PC-3 (cell line): ENCODE measurements at regions not wholly inside any gene's neighbourhood (a gene's known extent, or its start where the extent isn't known, plus 50 kb on each side); places are given as distances from the start of the nearest gene placed in this dataset.

Experiments used
- CTCF ChIP-seq: fragments of 300-600 bp; sonication (generic); conservative IDR thresholded peaks from 2 replicates; pipeline ENCODE4 v1.5.1; 2017; ENCODE audit warnings: antibody characterized with exemption, low read depth, mild to moderate bottlenecking, low read length
- EZH2 ChIP-seq: fragments of 300-600 bp; sonication (generic); IDR thresholded peaks from one replicate; pipeline ENCODE4 v1.6.1; 2017; ENCODE audit warnings: antibody characterized with exemption, mild to moderate bottlenecking, low read length; ENCODE audit not compliant: unreplicated experiment

GRCh38 chr4:65971686-65972085 lies 301.4 kb upstream of the EPHA5 start:
- TF ChIP-seq CTCF, result no peak
- no peak for TF ChIP-seq EZH2
